Loucy (cell line): ENCODE measurements at regions not wholly inside any gene's neighbourhood (a gene's known extent, or its start where the extent isn't known, plus 50 kb on each side); places are given as distances from the start of the nearest gene placed in this dataset.
A peak's percentile ranks its signal among the peaks of the same experiment; 100 is the strongest.

Source experiments
- H2AFZ ChIP-seq: fragments of 200-600 bp; sonication (generic); 2 replicates; pipeline ENCODE4 v1.6.0; 2016; ENCODE audit warnings: antibody characterized with exemption, mild to moderate bottlenecking, low read length, moderate library complexity
- H3F3A ChIP-seq: fragments of 200-600 bp; 2 replicates; pipeline ENCODE4 v1.6.0; 2016; ENCODE audit warnings: antibody characterized with exemption, low read depth, mild to moderate bottlenecking
- H3K27me3 ChIP-seq: fragments of 200-600 bp; sonication (generic); 2 replicates; pipeline ENCODE4 v1.6.1; 2014; ENCODE audit warnings: low read length, mild to moderate bottlenecking; ENCODE audit not compliant: insufficient read depth, poor library complexity, severe bottlenecking
- H3K36me3 ChIP-seq: fragments of 200-600 bp; sonication (generic); 2 replicates; pipeline ENCODE4 v1.6.1; 2016; ENCODE audit warnings: low read length; ENCODE audit not compliant: insufficient read depth
- H3K4me1 ChIP-seq: fragments of 200-600 bp; sonication (generic); 2 replicates; pipeline ENCODE4 v1.5.1; 2014; ENCODE audit warnings: low read length, mild to moderate bottlenecking; ENCODE audit not compliant: insufficient read depth, poor library complexity, severe bottlenecking
- H3K4me2 ChIP-seq: fragments of 200-600 bp; sonication (generic); 2 replicates; pipeline ENCODE4 v1.6.0; 2014; ENCODE audit warnings: antibody characterized with exemption, low read length, low read depth, mild to moderate bottlenecking; ENCODE audit not compliant: poor library complexity, severe bottlenecking
- H3K4me3 ChIP-seq: fragments of 200-600 bp; sonication (generic); 2 replicates; pipeline ENCODE4 v1.5.1; 2014; ENCODE audit warnings: low read length, mild to moderate bottlenecking, mixed read lengths; ENCODE audit not compliant: poor library complexity, severe bottlenecking
- H3K79me2 ChIP-seq: fragments of 200-600 bp; sonication (generic); 2 replicates; pipeline ENCODE4 v1.6.1; 2014; ENCODE audit warnings: low read length; ENCODE audit not compliant: insufficient read depth
- H3K9ac ChIP-seq: fragments of 200-600 bp; sonication (generic); 2 replicates; pipeline ENCODE4 v1.6.0; 2014; ENCODE audit warnings: mild to moderate bottlenecking, low read depth, low read length, moderate library complexity; ENCODE audit not compliant: poor library complexity, severe bottlenecking
- H3K9me2 ChIP-seq: fragments of 200-600 bp; sonication (generic); replicated peaks from 2 replicates; pipeline ENCODE4 v1.6.1; 2016; ENCODE audit warnings: low read depth, low read length, mixed read lengths
- H3K9me3 ChIP-seq: fragments of 200-600 bp; sonication (generic); 2 replicates; pipeline ENCODE4 v1.6.1; 2014; ENCODE audit warnings: mild to moderate bottlenecking, antibody characterized with exemption, low read length, low read depth; ENCODE audit not compliant: insufficient read depth
- H4K20me1 ChIP-seq: fragments of 200-600 bp; sonication (generic); 2 replicates; pipeline ENCODE4 v1.6.0; 2014; ENCODE audit warnings: antibody characterized with exemption, low read length, mild to moderate bottlenecking; ENCODE audit not compliant: insufficient read depth, poor library complexity, severe bottlenecking
- EZH2phosphoT487 ChIP-seq: fragments of 200-600 bp; IDR thresholded peaks from 2 replicates; pipeline ENCODE4 v1.6.1; 2018; ENCODE audit warnings: antibody characterized with exemption, mild to moderate bottlenecking, moderate library complexity, borderline replicate concordance
- TF ChIP-seq, protein P1 (sequence below): fragments of 200-600 bp; sonication (generic); conservative IDR thresholded peaks from 2 replicates; pipeline ENCODE4 v1.5.1; 2014; ENCODE audit warnings: mild to moderate bottlenecking, antibody characterized with exemption, low read length

DNA sequence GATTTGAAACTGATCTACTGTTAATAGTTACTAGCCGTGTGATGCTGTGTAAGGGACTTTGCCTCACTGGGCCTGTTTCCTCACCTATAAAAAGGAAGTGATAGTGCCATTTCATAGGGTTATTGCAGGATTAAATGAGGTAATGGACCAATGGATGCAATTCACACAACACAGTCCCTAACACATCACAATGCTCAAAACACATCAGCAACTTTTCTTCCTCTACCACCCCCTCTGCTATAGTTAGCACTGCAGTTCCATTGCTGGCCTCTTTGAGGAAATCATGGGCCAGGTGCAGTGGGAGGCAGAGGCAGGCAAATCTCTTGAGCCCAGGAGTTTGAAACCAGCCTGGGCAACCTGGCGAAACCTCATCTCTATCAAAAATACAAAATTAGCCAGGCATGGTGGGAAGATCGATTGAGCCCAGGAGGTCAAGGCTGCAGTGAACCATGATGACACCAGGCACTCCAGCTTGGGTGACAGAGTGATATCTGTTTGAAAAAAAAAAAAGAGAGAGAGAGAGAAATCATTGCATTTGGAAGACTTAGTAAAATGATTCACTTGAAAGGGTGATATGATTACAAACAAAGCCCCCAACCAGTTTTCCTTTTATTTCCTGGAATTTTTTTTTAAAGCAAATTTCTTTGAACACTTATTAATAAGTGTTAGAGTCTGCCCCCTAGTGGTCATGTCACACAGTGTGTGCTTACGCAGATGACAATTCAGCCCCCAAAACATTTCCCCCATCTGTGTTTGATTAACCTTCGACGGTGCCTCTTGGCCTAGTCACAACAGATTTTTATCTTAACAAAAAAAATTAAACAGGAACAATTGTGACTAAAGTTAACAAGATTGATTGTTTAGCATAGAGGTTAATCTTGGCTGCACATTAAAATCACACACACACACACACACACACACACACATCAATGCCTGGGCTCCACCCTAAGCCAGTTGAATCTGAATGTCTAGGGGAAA is 88.6 kb upstream of the BCL11A start:
- TF ChIP-seq, protein P1, sequence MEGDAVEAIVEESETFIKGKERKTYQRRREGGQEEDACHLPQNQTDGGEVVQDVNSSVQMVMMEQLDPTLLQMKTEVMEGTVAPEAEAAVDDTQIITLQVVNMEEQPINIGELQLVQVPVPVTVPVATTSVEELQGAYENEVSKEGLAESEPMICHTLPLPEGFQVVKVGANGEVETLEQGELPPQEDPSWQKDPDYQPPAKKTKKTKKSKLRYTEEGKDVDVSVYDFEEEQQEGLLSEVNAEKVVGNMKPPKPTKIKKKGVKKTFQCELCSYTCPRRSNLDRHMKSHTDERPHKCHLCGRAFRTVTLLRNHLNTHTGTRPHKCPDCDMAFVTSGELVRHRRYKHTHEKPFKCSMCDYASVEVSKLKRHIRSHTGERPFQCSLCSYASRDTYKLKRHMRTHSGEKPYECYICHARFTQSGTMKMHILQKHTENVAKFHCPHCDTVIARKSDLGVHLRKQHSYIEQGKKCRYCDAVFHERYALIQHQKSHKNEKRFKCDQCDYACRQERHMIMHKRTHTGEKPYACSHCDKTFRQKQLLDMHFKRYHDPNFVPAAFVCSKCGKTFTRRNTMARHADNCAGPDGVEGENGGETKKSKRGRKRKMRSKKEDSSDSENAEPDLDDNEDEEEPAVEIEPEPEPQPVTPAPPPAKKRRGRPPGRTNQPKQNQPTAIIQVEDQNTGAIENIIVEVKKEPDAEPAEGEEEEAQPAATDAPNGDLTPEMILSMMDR = peak; percentile 93
- TF ChIP-seq EZH2phosphoT487 = no peak
- H3K4me1 ChIP-seq = no peaks in the 10 kb centered on the region
- H3K9me3 ChIP-seq = no peaks in the 10 kb centered on the region
- no peaks in the 10 kb centered on the region for H3K9me2 ChIP-seq
- H3K4me3 ChIP-seq = no peak overlapping the region
- no peaks in the 10 kb centered on the region for H3K36me3 ChIP-seq
- no peaks in the 10 kb centered on the region for H3F3A ChIP-seq
- no peaks in the 10 kb centered on the region for H3K79me2 ChIP-seq
- no peaks in the 10 kb centered on the region for H4K20me1 ChIP-seq
- no peak overlapping the region for H2AFZ ChIP-seq
- H3K4me2 ChIP-seq = no peak overlapping the region
- no peak overlapping the region for H3K9ac ChIP-seq
- no peaks in the 10 kb centered on the region for H3K27me3 ChIP-seq

- Histone ChIP-seq H3K27me3 (no peaks in the 10 kb centered on the region), H3K79me2 (no peaks in the 10 kb centered on the region), H3K4me3 (no peak overlapping the region), H3K9me2 (no peaks in the 10 kb centered on the region), H3K9me3 (no peaks in the 10 kb centered on the region), H2AFZ (no peak overlapping the region), H3K36me3 (no peaks in the 10 kb centered on the region), H4K20me1 (no peaks in the 10 kb centered on the region), H3F3A (no peaks in the 10 kb centered on the region), H3K4me1 (no peaks in the 10 kb centered on the region), H3K9ac (no peak overlapping the region), H3K4me2 (no peak overlapping the region)
- no peak for TF ChIP-seq EZH2phosphoT487
- TF ChIP-seq, protein P1 = no peak
These were observed 90.3 kb upstream of the BCL11A start for GRCh38 chr2:60643747-60644146.

DNA sequence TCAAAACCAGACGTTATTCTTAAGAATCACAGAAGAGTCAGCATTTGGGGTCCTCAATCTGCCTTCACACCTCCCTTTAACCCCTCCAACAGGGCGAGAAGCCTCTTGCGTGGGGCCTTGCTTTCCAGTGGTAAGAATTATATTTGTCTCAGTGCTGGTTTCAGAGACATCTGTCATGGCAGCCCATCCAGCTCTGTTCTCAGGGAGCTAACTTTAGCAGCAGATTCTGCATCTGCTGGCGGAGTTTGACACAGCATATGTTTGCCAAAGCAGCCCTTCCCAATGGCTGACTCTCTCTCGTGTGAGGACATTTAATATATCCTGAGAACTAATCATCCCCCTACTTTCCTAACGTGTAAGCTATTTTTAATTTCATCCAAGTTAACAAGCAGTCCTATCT is 91.5 kb upstream of the BCL11A start:
- TF ChIP-seq, protein P1 = no peak
- no peak for TF ChIP-seq EZH2phosphoT487
- Histone ChIP-seq H2AFZ (no peak overlapping the region), H3K9me3 (no peaks in the 10 kb centered on the region), H3F3A (no peaks in the 10 kb centered on the region), H4K20me1 (no peaks in the 10 kb centered on the region), H3K4me3 (no peak overlapping the region), H3K9ac (no peak overlapping the region), H3K9me2 (no peaks in the 10 kb centered on the region), H3K27me3 (no peaks in the 10 kb centered on the region), H3K4me2 (no peak overlapping the region), H3K79me2 (no peaks in the 10 kb centered on the region), H3K36me3 (no peaks in the 10 kb centered on the region), H3K4me1 (no peaks in the 10 kb centered on the region)
